ENCODE measurements at regions not wholly inside any gene's neighbourhood (a gene's known extent, or its start where the extent isn't known, plus 50 kb on each side); places are given as distances from the start of the nearest gene placed in this dataset.

- TF ChIP-seq CHD7 (IDR thresholded peaks at IDR 0.05; ENCODE audit: insufficient replicate concordance, low read length): no peak
- TF ChIP-seq JUN (IDR thresholded peaks at IDR 0.05; ENCODE audit: low read depth, low read length): no peak
- TF ChIP-seq BACH1 (IDR thresholded peaks at IDR 0.05; ENCODE audit: low read length): no peak
- no peak for TF ChIP-seq SIX5 (IDR thresholded peaks at IDR 0.05; ENCODE audit: low read depth, low read length)
- no peak for TF ChIP-seq ATF3 (IDR thresholded peaks at IDR 0.05; ENCODE audit: insufficient read depth, low read depth, low read length)
- no peak for TF ChIP-seq ZNF274 (IDR thresholded peaks at IDR 0.05; ENCODE audit: borderline replicate concordance, extremely low read depth, low read length)
These were observed 1412.4 kb downstream of the RPA4 start (continued) for GRCh38 chrX:98296129-98296528.
